C4-2B (cell line): ENCODE measurements at regions not wholly inside any gene's neighbourhood (a gene's known extent, or its start where the extent isn't known, plus 50 kb on each side); places are given as distances from the start of the nearest gene placed in this dataset.

ENCODE experiments used
- H3K27ac ChIP-seq: fragments of 450-650 bp; 2 replicates; pipeline ENCODE4 v1.5.1; 2017
- ZFX ChIP-seq: fragments of 450-650 bp; IDR thresholded peaks from 2 replicates; pipeline ENCODE4 v1.6.1; 2017
- TF ChIP-seq, protein P1 (sequence below): fragments of 450-650 bp; conservative IDR thresholded peaks from 2 replicates; pipeline ENCODE4 v1.5.1; 2017; ENCODE audit warnings: mild to moderate bottlenecking

DNA sequence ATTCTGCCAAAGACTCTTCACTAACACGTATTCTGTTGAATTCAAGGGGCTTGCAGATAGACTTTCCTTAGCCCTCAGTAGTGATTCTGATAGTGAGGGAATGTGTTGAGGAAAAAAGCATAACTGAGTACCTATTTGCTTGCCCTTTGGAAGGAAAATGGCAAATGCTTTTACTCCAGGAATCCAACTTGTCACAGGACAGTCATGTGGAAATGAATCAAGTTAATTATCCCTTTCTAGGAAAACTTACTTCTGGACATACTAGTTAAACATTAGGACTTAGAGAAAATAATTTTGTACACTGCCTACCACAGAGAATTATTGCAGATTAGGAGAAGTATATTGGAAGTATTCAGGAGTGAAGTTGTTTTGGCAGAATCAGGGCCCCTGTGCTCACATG lies 148.9 kb upstream of the SLC13A1 start:
- TF ChIP-seq, protein P1, sequence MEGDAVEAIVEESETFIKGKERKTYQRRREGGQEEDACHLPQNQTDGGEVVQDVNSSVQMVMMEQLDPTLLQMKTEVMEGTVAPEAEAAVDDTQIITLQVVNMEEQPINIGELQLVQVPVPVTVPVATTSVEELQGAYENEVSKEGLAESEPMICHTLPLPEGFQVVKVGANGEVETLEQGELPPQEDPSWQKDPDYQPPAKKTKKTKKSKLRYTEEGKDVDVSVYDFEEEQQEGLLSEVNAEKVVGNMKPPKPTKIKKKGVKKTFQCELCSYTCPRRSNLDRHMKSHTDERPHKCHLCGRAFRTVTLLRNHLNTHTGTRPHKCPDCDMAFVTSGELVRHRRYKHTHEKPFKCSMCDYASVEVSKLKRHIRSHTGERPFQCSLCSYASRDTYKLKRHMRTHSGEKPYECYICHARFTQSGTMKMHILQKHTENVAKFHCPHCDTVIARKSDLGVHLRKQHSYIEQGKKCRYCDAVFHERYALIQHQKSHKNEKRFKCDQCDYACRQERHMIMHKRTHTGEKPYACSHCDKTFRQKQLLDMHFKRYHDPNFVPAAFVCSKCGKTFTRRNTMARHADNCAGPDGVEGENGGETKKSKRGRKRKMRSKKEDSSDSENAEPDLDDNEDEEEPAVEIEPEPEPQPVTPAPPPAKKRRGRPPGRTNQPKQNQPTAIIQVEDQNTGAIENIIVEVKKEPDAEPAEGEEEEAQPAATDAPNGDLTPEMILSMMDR: no peak
- no peak for TF ChIP-seq ZFX
- H3K27ac ChIP-seq: no peak overlapping the region

DNA sequence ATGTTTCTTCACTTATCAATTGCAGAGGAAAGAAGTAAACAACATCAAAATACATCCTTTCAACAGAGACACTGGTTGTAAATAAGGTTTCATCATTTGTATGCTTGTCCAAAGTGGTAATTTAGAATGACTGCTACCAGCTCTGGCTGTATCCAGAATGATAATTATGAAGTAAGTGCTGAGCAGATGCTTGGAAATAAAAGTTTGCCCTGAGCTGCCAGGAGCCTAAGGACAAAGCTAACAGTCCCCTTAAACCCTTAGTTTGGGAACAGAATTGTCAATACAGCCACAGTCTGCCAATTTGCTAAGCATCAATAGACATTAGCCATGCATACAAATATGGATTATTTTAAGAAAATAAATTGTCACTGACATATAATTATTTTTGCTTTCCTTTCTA lies 147.0 kb upstream of the SLC13A1 start:
- TF ChIP-seq, protein P1: no peak
- no peak overlapping the region for H3K27ac ChIP-seq

DNA sequence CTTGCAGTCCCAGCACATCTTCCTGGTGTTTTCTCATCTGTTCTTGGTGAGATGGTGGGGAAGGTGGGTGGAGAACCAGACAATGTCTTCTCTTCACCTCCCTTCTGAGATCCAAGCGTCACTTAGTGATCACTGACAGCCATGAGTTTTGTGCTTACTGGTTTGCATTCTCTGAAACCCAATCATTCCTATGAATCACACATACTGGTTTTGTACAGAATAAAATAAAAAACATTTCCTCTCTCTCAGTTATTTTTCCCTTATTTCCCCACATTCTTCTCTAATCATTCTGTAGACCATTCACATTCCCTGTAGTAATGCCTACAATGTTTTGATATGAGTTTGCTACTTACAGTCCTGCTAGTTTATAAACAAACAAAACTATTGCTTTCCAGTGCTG lies 143.8 kb upstream of the SLC13A1 start:
- no peak overlapping the region for H3K27ac ChIP-seq
- TF ChIP-seq, protein P1: no peak
- no peak for TF ChIP-seq ZFX

DNA sequence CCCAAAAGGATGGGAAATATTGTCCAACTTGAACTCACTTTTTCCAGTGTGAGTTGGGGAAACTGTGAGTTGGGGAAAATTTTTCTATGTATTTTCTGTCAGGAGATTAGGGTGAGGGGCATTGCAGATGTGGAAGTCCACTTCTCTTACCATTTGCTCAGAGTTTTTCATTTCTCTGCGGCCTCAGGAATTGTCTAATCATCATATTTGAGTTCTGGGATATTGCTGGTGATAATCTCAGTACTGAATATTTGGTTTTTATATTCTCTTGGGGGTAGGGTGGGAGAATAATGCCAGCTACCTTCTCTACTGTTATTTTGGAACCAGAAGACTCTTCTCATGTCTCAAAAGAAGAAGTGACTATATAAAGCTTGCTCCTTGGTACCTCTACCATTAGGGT lies 141.3 kb upstream of the SLC13A1 start:
- H3K27ac ChIP-seq: no peak overlapping the region
- TF ChIP-seq ZFX: no peak
- TF ChIP-seq, protein P1: no peak

DNA sequence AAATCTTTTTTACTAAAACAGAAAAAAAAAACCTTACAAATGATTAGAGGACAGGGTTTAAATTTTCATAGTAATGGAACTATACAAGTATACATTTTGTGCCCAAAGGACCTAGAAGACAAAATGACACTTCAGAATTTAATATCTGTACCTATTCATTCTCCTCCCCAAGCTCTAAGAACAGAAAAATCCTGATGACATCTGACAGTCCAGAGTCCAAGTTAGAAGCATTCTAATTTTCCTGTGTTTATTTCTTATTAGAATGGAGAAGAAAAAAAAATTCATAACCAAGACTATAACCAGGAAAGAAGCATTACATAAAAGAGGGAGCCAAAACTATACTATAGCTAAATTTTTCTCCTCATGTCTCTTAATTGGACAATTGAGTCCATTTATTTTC lies 138.9 kb upstream of the SLC13A1 start:
- no peak overlapping the region for H3K27ac ChIP-seq
- no peak for TF ChIP-seq ZFX
- TF ChIP-seq, protein P1: no peak

DNA sequence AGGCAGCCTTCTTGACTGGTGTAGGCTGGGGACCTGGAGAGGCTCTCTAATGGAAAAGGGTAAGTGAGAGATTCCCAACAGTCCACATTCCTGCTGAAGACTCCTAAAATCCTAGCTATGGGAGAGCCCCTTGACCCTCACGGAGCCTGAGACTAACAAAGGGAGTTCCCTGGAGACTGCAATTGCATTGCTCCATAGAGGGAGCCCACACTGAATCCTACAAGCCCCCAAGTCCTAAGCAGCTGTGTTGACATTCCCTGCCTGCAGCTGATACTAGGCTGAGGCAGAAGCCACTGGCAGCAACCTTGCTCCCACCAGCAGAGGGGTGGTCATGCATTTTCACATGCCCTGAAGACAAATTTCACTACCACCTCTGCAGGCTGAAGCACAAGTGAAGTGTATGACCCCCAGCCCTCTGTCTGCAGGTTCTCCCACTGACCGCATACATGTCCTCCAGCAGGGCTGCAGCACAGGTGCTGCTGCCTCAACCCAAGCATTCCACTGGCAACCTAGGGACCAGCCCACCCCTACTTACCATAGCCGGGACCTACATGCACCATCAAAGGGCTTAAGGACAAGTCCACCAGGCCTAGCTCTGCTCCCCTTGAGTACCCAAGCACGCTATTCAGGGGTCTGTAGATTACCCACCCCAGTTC lies 130.3 kb upstream of the SLC13A1 start:
- TF ChIP-seq, protein P1: no peak
- TF ChIP-seq ZFX: no peak
- no peak overlapping the region for H3K27ac ChIP-seq

DNA sequence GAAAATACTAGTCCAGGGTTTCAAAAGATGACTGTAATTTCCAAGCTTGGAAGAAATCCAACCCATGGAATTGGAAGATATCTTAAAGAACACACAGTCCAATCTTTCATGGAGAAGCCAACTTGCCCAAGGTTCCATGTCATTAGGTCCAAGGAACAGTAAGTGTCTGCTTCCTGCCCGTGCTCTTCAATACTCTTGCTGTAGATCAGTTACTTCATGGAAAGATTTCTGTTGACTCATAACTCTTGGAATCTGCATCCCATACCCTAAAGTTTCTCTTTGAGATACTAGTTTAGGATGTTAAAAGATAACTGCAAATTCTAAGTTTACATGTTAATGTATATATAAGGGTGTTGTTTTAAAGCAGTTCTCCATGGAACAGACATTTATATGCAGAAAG lies 127.9 kb upstream of the SLC13A1 start:
- H3K27ac ChIP-seq: no peak overlapping the region
- TF ChIP-seq, protein P1: no peak
- TF ChIP-seq ZFX: no peak
